ENCODE measurements at regions not wholly inside any gene's neighbourhood (a gene's known extent, or its start where the extent isn't known, plus 50 kb on each side); places are given as distances from the start of the nearest gene placed in this dataset.
"Not testable (repeated sequence)": the region's sequence is repeated elsewhere in the genome, so short reads cannot be mapped to it uniquely, and the experiment has no call there.

DNA sequence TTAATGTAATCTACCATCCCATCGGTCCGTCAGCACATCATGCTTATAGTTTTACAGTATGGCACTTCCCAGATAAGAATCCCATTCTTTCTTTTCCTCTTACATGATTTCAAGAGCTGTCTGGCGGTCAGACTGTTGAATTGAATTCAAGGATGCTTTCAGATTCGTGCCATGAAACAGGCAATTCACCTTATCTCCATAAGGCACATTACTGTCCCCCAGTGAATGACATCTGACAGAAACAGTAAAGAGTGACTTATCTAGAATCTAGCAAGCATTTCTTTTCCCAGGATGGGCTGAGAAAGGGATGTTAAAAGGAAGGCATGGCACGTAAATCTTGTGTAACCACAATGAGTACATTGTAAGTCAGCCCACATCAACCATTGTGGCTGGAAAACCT lies 61.1 kb upstream of the SEM1 start:
- no peak for DNase-seq

DNA sequence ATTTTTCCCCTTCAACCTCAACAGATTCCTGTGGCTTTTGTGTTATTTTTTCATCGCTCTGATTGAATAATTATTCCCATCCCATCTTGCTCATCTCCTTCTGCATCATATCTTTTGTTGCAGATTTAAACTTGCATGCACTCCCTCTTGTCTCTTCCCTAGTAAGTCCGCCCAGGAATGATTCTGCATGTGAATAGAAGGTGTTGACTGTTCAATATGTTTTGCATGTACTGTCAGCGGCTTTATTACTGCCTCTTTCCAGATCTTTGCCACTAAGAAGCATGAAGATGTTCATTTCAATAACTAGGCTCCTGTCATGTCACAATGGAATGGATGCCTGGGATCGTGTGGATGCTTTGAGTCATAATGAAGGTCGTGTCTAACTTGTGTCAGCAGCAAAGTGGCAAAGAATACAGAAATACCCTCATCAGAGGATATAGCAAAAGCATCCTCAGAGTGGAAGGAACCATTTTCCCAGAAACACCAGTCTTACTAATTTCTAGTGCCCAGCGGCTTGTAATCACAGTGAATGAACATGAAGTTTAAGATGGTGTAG lies 62.6 kb upstream of the SEM1 start:
- no peak for DNase-seq

DNA sequence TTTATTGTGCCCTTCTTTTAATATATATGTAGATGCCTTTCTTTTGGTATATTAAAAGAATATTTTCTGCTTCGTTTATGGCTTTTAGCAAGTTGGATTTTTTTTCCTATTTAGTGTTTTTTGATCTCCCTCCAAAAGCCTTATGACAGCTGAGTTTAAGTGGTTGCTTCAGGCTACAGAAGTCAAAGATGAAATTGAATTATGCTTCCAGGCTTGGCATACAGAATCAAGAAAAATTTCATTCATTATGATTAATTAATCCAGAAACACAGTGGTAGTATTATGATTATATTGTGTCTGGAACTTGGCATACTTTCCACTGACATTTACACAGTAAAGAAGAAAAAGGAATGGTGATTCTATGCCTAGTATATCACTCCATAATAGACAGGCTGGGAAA lies 63.8 kb upstream of the SEM1 start:
- no peak for DNase-seq

DNA sequence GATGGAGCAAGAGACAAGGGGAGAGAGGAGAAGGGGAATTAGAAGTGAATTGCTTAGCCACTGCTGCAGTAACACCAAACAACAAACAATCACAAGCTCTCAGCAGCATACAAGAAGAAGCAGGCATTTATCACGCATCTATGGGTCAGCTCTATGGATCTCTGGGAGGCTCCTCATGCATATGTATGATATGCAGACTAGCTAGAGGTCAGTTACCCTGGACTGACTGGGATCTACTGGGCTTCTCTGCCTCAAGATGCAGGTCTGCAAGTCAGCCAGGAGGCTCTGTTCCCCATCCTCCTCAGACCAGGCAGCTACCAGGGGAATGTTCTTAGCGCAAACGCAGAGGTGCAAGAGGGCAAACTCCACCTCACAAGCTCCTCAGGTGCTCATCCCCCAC lies 64.7 kb upstream of the SEM1 start:
- DNase-seq: no peak

DNA sequence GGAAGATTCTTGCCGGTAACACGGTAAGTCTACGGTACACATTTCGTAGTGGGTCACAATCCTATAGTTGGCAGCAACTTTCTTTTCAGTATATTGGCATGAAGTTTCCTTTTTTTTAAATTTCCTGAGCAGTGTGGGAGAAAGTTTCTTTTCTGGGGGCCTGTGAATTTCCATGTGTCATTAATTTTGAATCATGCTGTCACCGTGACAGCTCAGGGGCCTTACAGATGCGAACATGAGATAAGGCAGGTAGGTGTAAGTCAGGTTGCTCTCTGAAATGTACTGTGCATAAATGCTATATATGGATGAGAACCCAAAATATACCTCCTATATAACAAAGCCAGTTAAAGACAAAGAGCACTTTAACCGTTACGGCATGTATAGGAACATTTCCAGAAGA lies 65.4 kb upstream of the SEM1 start:
- no peak for DNase-seq

DNA sequence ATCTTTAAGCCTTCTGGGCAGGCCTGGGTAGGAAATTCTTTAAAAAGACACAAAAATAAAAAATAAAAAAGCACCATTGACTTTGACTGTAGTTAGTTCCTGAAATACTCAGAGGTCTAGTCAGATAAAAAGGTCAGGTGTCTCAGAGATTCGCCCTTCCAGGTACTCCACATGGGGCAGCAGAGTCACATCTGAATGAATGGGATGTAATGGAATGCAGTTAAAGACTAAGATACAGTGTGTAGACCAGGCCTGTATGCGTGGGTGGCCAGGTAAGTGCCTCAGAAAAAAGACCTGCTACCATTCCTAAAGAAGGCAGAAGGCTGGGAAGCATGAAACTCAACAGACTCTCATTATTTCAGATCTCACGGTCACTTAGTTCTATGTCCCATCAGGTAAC lies 68.6 kb upstream of the SEM1 start:
- no peak for DNase-seq

DNA sequence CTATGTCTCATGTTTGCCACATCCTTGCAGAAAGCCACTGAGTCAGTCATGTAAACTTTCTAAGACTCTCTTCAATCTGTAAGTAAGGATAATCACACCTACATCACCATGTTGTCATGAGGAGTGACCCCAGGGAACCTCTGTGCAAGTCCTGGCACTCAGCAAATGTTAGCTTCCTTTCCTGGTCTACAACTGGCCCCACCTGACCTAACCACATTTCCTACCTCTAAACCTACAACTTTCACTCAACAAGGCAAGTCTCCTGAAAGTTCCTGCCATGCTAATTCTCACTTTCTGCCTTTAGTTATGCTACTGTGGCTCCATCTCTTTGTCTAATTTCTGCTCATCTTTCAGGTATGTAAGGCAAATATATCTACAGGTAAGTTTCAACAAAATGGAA lies 72.3 kb upstream of the SEM1 start:
- no peak for DNase-seq

DNA sequence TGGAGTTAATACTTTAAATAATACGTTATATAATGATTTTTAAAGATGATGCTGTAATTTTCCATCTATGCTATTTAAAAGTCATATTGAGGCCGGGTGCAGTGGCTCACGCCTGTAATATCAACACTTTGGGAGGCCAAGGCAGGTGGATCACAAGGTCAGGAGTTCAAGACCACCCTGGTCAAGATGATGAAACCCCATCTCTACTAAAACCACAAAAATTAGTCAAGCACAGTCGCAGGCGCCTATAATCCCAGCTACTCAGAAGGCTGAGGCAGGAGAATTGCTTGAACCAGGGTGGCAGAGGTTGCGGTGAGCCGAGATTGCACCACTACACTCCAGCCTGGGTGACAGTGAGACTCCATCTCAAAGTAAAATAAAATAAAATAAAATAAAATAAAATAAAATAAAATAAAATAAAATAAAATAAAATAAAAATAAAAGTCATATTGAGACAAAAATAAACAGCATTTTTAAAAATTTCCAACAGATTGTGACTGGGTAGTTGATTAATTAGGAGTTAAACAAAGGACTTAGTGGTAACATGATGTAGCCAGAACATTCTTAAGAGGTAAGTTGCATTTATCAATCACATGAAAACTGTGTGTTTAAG lies 73.1 kb upstream of the SEM1 start:
- DNase-seq: not testable (repeated sequence)

DNA sequence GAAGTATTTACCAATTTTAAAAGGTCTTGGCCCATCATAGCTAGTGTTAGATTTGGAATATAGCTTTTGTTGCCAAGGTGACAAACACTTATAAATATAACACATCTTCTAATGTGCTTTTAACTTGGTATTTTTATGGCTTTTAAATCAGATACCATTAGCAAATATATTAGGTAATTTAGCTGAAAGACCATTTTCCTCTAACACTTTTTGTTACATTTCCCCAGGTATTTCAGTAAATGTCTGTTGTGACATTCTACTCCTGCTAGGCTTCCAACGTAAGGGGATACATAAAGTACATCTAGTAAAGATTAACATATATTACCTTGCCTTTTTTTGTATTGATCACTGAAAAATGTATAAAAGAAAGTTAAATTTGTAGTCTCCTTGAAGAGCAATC lies 75.0 kb upstream of the SEM1 start:
- no peak for DNase-seq

DNA sequence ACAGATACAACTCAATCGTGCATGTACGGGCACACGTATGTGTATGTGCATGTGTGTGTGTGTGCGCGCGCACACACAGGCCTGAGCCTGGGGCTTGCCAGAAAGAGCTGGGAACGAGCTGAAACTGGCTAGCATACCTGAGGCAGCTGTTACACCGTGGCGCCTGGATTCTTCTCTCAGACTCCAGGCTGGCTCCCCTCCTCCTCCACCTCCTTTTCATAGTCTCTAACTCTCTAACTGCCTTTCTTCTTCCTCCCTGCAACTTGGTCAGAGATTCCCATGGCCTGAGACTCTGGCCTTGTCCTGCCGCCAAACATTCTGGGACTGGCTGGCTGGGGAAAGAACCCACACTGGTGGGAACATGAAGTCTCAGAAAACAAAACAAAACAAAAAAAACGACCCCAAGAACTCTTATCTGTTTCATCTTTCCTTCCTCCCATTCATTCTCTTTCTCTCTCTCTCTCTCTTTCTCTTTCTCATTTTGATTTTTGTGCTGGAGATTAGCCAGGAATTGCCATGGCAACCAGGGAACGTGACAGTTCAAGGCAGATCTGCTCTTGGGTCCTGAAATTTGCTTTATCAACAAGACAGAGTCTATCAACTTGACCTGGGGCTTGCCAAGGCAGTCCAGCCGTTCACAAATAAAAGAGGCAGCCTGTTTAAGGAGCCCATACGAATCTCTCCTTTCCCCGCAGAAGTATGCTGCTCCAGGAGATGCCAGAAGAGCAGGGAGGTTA lies 76.8 kb upstream of the SEM1 start:
- no peak for DNase-seq

DNA sequence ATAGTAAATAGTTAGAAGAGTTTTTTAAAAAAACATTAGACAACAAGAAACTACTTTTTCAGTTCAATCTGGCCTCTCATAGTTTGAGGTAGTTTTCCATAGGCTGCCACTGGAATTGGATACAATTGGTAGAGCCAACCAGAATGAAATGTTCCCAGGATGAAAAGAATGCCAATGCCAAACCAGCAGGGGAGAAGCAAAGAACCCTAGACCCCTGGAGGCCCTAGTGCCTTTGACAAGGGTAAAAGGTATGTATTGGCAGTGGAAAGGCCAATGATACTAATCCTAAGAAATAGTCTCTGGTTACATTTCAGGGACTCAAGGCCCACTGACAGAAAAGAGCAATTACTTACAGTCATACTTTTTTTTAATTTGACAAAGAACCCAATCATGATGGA lies 77.4 kb upstream of the SEM1 start:
- no peak for DNase-seq

DNA sequence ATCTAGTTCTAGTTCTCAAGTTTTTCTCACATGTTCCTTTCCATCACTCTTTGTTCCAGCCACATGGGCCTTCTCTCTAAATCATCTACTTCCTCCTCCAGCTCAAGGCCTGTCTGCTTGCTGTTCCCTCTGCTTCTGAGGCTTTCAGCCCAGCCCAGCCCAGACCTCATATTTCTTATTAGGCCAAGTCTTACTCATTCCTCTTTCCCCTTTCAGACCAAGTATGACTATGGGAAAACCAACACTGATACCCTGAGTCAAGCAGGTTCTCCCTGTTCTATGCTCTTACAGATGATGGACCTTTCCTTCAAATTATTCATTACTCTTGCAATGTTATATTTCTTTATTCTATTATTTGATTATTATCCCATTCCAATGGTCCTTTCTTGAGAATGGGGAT lies 80.3 kb upstream of the SEM1 start:
- DNase-seq: no peak

DNA sequence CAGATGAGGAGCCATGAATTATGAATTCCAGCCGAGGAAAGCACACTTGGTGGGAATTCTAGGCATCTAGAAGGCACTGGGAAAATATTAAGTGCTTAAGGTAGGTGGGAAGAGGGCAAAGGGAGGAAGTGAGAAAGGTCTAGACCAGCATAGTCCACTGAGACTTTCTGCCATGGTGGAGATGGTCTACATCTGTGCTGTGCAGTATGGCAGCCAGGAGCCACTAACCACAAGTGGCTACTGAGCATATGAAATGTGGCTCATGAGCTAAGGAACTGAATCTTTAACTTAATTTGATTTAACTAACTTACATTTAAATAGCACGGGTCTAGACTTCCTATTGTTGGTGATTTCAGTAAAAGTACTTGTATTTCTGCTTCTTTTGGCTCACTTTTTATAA lies 82.5 kb upstream of the SEM1 start:
- no peak for DNase-seq

DNA sequence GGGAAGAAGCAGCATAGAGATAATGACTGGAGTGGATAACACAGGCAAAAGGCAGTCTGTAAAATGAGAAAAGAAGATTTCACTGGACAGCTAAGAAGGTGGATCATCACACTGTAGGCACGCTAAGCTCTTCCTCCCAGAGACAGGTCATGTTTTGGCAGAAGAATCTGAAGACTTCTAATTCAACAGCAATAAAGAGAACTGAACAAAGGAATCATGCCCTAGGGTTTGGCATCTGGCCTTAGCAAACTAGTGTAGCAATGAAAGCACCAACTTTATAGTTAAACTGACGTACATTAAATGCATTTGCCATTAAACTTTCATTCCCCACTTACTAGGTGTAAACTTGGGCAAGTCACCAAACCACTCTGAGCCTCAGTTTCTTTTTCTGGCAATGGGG lies 84.4 kb upstream of the SEM1 start:
- no peak for DNase-seq

DNA sequence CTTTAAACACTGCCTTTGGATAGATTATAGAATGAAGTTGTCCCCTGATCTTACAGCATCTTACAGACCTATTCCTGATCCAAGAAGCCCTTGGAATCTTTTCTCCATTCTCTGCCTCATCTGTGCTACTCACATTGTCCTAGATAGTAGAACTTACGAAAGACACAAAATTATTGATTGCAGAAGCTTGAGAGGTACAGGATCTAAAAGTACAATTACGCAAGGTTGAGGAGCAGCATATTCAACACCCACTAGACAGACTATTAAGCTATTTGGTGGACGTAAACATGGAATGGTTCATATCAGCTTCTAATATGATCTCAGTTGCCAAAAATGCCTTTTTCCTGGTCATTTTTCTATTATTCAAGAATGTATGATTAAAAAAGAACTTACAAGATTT lies 90.5 kb upstream of the SEM1 start:
- no peak for DNase-seq

DNA sequence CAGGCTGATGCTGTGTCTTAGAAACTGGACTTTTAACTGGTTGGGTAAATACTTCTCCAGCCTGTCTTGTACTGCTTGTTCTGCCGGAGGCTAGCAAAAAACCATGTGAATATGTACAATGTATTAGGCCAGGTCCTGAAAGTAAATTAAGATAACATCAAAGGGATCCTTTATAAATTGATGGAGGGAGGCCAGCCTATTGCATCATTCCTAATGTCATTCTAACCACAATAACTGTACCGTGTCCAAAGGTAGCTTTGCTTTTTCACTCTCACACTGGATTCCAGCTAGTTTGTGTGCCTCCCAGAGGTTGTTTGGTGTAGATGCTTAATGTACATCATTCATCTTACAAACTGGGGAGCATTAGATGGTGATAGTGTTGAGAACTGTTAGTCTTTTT lies 91.2 kb upstream of the SEM1 start:
- no peak for DNase-seq

DNA sequence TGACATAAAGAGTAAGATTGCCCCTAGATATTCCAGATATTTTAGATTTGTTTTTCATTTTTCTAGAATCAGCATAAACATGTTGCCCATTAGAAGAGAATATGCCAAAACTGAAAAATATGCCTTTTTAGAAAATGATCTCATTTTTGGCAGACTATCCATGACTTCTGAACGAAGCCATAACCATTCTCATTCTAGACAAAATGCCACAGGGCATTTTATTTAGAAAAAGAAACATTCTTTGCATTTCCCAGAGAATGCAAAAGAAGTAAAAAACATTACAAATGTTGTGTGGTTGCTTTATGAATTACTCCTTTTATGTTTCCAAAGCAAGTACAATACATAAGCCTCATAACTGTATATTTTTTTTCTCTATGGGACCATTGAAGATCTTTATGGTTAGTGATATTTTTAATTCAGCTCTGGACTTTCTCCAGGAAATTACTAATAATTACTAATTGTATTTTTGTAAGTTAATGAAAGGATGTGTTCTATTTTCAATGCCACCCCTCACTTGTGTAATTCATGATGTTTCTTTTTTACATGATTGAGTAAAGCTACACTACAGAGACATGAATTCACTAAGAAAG lies 109.6 kb upstream of the SEM1 start:
- DNase-seq: no peak

DNA sequence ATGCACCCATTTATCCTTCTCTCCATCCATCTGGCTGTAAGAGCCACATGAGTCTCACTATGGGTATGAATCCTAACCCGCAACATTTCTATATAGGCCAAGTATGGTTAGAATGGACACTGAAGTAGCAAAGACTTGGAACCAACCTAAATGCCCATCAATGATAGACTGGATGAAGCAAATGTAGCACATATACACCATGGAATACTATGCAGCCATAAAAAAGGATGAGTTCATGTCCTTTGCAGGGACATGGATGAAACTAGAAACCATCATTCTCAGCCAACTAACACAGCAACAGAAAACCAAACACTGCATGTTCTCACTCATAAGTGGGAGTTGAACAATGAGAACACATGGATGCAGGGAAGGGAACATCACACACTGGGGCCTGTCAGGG lies 111.5 kb upstream of the SEM1 start:
- not testable (repeated sequence) for DNase-seq

DNA sequence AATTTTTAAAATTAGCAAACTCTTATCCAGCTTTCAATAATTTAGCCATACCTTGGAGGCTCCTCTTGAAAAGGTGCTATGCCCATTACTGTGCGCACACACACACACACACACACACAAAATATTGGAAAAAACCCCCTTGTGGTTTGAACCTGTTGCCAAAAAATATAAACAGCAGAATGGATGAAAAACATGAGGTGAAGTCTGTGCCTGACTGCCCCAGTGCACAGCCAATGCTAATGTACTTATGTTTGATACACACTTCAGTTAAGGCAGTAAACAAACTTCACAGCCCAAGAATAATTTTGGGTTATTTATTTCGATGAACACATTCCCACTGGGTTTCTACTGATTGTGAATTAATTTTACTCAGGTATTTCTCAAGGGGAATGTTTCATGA lies 113.2 kb upstream of the SEM1 start:
- no peak for DNase-seq

DNA sequence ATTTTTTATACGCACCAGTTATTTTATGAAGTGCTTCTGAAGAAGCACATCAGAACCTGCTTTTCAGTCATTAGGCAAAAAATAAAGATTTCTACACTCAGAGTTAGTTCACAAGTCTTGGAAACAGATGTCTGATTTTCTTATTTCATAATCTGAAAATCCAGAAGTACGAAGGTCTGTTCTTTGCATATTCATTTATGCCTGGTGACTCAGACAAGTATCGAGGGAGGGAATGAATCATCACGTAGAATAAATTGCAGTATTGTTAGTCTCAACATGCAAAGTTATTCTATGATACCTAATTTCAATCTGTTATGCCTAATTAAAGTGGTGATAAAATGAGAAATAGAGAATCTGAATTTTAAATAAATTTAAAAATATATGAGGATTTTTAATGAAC lies 113.6 kb upstream of the SEM1 start:
- DNase-seq: no peak

DNA sequence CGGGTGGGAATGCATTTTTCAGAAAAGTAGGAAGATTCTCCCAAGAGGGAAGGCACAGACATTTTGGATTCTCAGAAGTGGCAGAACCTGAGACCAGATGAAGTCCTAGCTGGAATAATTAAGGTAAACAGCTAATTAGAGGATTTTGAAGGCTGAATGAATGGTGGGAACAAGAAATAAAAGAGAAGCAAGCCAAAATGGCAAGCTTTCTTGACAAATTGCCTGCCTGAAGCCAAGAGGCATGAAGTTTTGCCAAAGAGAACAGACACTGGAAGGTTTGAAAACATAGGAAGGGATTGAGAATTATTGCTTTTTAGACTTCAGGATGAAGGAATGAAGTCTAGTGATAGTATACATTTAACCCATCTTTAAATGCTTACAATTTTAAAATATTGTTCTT lies 115.0 kb upstream of the SEM1 start:
- no peak for DNase-seq

DNA sequence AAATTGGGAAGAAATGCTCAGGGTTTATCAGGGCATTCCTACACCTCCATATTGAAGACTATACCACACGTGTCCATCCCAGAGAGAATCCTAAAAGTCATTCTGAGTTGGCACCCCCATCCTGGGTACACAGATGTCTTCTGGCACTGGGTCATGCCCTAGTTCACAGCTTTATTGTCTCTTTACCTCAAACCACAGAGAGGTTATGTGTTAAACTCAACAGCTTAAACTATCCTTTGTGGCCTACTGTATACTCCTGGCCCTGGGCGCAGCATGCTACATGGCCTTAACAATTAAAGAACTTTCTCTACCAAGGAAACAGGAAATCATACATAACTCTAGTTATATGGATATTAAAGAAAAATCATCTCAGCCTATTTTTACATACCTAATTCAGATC lies 115.6 kb upstream of the SEM1 start:
- DNase-seq: no peak

DNA sequence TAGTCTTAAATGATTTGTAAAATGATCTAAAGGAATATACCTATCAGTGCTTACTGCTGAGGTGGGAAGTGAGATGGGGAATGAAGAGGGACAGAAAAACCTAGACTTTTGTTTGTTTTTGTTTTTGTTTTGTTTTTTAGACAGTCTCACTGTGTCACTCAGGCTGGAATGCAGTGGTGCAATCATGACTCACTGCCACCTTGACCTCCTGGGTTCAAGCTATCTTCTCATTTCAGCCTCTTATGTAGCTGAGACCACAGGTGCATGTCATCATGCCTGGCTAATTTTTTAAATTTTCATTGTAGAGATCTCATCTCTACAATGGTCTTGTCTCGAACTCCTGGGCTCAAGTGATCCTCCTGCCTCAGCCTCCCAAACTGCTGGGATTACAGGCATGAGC lies 116.4 kb upstream of the SEM1 start:
- no peak for DNase-seq

DNA sequence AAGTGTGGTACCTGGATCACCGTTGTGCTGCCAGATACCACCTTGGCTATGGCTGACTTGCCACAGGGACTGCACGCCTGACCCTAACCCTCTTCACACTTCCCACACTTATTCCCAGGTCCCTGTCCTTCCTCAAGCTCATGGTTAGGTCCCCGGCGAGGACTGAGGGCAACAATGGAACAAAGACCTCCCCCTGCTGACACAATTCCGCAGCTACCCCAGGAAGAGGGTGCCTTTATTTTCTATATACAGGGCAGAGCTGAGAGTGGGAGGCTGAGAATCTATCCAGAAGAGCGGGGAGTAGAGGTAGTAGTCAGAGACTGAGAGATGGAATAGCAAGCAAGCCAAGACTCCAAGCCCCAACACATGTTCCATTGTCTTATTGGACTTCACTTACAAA lies 118.1 kb upstream of the SEM1 start:
- no peak for DNase-seq

DNA sequence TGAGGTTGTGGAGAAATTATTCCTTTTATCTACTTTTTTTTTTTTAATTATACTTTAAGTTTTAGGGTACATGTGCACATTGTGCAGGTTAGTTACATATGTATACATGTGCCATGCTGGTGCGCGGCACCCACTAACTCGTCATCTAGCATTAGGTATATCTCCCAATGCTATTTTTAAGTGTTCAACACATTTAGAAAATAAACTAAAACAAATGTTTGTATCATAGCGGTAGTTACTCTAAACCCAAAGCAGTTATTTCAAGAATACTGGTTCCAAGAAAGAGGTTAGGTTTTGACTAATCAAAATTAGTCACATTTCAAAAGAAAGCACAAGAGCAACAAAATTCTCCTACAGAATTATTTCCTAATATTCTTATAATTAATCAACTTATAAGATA lies 119.5 kb upstream of the SEM1 start:
- DNase-seq: not testable (repeated sequence)

Measured in NCI-H2029 (cell line).